ENCODE measurements at regions not wholly inside any gene's neighbourhood (a gene's known extent, or its start where the extent isn't known, plus 50 kb on each side); places are given as distances from the start of the nearest gene placed in this dataset.
A peak's percentile ranks its signal among the peaks of the same experiment; 100 is the strongest.

DNA sequence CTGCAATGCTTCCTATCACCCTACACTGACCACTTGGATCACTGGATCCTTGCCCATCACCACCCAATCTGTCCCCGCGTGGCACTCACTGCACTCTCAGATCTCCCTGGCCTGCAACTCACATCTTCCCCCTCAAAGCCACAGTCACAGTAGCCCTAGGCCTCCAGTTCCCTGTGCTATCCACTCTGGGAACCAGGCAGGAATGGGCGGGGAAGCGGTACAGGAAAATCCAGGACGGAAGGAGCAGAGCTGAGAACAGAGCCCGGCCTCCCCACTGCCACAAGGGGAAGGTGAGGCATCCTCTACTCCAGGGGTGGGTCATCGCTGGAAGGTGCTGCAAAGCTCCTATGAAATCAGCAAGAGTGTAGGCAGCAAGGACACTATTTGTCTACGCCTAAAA lies 102.6 kb downstream of the ESM1 start:
- H3K4me3 ChIP-seq (ENCODE audit: low read depth, low read length): peak overlapping the region; percentile 61

DNA sequence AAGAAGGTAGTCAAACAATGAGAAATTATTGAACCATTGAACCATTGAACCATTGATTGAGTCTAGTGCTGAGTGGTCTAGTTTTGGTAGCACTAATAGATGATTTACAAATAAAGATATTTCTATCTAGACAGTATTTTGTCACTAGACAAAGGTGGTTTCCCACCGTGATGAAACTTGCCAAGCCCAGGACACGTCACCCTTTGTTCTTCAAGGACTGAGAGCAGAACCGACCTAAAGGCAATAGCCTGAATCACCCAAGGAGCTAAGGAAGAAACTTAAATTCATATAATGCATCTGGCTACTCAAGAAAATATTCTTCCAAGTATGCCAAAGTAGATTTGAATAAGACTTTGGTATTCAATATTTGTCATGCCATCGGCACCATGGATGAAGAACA lies 103.3 kb downstream of the ESM1 start:
- Histone ChIP-seq H3K9me3 (ENCODE audit: control insufficient read depth, insufficient read depth, low read length) (peaks cover 6% of the 10 kb centered on the region), H3K27me3 (ENCODE audit: control insufficient read depth, insufficient read depth, low read length) (peaks cover 30% of the 10 kb centered on the region), H3K4me1 (ENCODE audit: control insufficient read depth, insufficient read depth, low read length) (peaks cover 12% of the 10 kb centered on the region), H3K4me3 (ENCODE audit: low read depth, low read length) (no peak overlapping the region), H3K9ac (ENCODE audit: low read depth, low read length) (no peak overlapping the region), H3K36me3 (ENCODE audit: control insufficient read depth, insufficient read depth, low read length) (no peaks in the 10 kb centered on the region)

More for the DNA sequence above, 102.6 kb downstream of the ESM1 start:
- no peaks in the 10 kb centered on the region for H3K36me3 ChIP-seq (ENCODE audit: control insufficient read depth, insufficient read depth, low read length)
- peaks cover 6% of the 10 kb centered on the region for H3K9me3 ChIP-seq (ENCODE audit: control insufficient read depth, insufficient read depth, low read length)
- H3K9ac ChIP-seq (ENCODE audit: low read depth, low read length): no peak overlapping the region
- H3K4me1 ChIP-seq (ENCODE audit: control insufficient read depth, insufficient read depth, low read length): peaks cover 12% of the 10 kb centered on the region
- H3K27me3 ChIP-seq (ENCODE audit: control insufficient read depth, insufficient read depth, low read length): peaks cover 30% of the 10 kb centered on the region

DNA sequence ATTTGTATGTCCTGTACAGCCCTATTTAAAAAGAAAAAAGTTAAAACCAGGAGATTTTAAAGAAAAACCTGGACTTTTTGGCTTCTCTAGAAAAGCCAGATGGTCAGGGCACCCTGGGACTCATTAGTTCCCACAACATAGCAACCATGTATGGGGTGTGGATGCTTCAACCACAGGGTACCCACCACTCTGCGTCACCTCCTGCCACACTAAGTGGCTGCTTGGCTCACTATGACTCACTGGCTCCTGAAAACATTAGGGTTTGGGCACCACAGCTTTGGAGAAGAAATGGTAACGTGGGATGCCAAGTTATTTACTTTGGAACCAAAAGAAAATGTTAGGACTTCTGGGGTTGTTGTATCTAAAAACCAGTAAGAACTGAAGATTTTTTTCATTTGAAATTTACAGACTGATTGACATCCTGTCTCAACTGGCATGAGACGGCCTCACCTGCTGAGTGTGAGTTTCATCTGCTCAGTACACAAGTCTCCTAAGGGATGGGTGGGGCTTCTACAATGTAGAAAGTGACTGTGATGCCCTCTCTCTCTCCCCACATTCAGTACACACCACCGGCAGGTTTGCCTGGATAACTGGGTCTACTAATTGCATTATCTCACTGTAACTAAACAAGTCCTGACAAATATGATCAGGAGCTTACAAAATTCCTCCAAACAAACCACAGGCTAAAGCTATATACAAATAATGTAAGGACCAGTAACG lies 103.9 kb downstream of the ESM1 start:
- H3K4me1 ChIP-seq (ENCODE audit: control insufficient read depth, insufficient read depth, low read length): peaks cover 15% of the 10 kb centered on the region
- H3K27me3 ChIP-seq (ENCODE audit: control insufficient read depth, insufficient read depth, low read length): peaks cover 30% of the 10 kb centered on the region
- no peak overlapping the region for H3K4me3 ChIP-seq (ENCODE audit: low read depth, low read length)
- no peak overlapping the region for H3K9ac ChIP-seq (ENCODE audit: low read depth, low read length)
- H3K36me3 ChIP-seq (ENCODE audit: control insufficient read depth, insufficient read depth, low read length): no peaks in the 10 kb centered on the region
- H3K9me3 ChIP-seq (ENCODE audit: control insufficient read depth, insufficient read depth, low read length): peaks cover 6% of the 10 kb centered on the region

- H3K4me3 ChIP-seq (ENCODE audit: low read depth, low read length): no peak overlapping the region
- peaks cover 17% of the 10 kb centered on the region for H3K4me1 ChIP-seq (ENCODE audit: control insufficient read depth, insufficient read depth, low read length)
- H3K27me3 ChIP-seq (ENCODE audit: control insufficient read depth, insufficient read depth, low read length): peaks cover 4% of the 10 kb centered on the region
- no peaks in the 10 kb centered on the region for H3K9me3 ChIP-seq (ENCODE audit: control insufficient read depth, insufficient read depth, low read length)
- H3K9ac ChIP-seq (ENCODE audit: low read depth, low read length): no peak overlapping the region
- no peaks in the 10 kb centered on the region for H3K36me3 ChIP-seq (ENCODE audit: control insufficient read depth, insufficient read depth, low read length)
Observed at GRCh38 chr5:54876976-54877375, 108.4 kb downstream of the ESM1 start.

- Histone ChIP-seq H3K4me1 (ENCODE audit: control insufficient read depth, insufficient read depth, low read length) (peaks cover 17% of the 10 kb centered on the region), H3K9me3 (ENCODE audit: control insufficient read depth, insufficient read depth, low read length) (no peaks in the 10 kb centered on the region), H3K36me3 (ENCODE audit: control insufficient read depth, insufficient read depth, low read length) (no peaks in the 10 kb centered on the region), H3K27me3 (ENCODE audit: control insufficient read depth, insufficient read depth, low read length) (peaks cover under 1% of the 10 kb centered on the region), H3K4me3 (ENCODE audit: low read depth, low read length) (no peak overlapping the region), H3K9ac (ENCODE audit: low read depth, low read length) (no peak overlapping the region)
Observed at GRCh38 chr5:54876556-54876955, 108.8 kb downstream of the ESM1 start.

DNA sequence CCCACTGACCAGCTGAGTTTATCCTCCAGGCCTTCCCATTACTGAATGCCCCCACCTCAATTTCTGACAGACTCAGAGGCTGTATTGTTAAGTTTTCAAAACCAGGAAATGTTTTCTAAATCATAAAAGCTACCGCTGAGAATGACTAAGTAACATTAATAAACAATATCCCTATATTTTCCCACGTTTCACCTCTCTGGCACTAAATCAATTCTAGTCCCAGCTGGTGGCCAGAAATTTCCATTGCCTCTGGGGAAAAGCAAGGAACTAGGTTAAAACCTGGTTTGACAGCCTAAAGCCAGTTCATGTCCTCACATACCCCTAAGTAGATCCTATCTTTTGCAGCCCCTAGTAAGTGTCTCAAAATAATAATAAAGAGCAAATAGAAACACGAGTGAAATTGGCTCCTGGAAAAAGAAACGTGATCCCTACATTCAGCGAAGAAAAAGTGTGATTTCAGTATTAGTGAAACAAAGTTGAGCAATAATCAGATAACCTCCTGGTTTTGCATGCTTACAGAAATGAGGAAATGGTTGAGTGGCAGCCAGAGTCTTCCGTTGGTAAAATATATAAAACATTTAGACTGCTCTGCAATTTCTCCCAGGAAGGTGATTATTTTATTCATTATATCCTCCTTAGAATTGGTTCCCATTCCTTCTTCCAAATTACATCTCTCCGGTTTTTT lies 110.9 kb downstream of the ESM1 start:
- Histone ChIP-seq H3K4me1 (ENCODE audit: control insufficient read depth, insufficient read depth, low read length) (peaks cover 14% of the 10 kb centered on the region), H3K9ac (ENCODE audit: low read depth, low read length) (no peak overlapping the region), H3K9me3 (ENCODE audit: control insufficient read depth, insufficient read depth, low read length) (no peaks in the 10 kb centered on the region), H3K27me3 (ENCODE audit: control insufficient read depth, insufficient read depth, low read length) (no peaks in the 10 kb centered on the region), H3K4me3 (ENCODE audit: low read depth, low read length) (no peak overlapping the region), H3K36me3 (ENCODE audit: control insufficient read depth, insufficient read depth, low read length) (no peaks in the 10 kb centered on the region)

- H3K4me3 ChIP-seq (ENCODE audit: low read depth, low read length): peak overlapping the region; percentile 13
- no peaks in the 10 kb centered on the region for H3K27me3 ChIP-seq (ENCODE audit: control insufficient read depth, insufficient read depth, low read length)
- H3K9ac ChIP-seq (ENCODE audit: low read depth, low read length): no peak overlapping the region
- H3K4me1 ChIP-seq (ENCODE audit: control insufficient read depth, insufficient read depth, low read length): peaks cover 11% of the 10 kb centered on the region
- H3K36me3 ChIP-seq (ENCODE audit: control insufficient read depth, insufficient read depth, low read length): no peaks in the 10 kb centered on the region
- no peaks in the 10 kb centered on the region for H3K9me3 ChIP-seq (ENCODE audit: control insufficient read depth, insufficient read depth, low read length)
Observed at GRCh38 chr5:54873691-54874090, 111.7 kb downstream of the ESM1 start.

DNA sequence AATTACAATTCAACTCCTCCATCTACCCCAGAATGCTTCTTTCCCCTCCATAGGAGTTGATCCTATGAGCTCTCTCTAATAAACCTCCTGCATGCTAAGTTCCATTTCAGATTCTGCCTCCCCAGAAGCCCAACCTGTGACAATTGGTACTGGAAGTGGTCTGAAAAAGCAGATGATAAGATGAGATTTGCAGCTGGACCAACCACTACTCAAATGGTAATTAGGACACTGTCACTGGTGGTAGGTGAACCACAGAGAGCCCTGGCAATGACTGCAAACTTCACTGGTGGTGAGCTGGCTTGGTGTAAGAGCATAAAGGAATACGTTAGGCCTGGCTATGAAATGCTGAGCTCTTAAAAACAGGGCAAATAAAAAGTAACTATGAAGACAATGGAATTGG lies 112.6 kb downstream of the ESM1 start:
- Histone ChIP-seq H3K9ac (ENCODE audit: low read depth, low read length) (no peak overlapping the region), H3K9me3 (ENCODE audit: control insufficient read depth, insufficient read depth, low read length) (no peaks in the 10 kb centered on the region), H3K4me3 (ENCODE audit: low read depth, low read length) (no peak overlapping the region), H3K36me3 (ENCODE audit: control insufficient read depth, insufficient read depth, low read length) (no peaks in the 10 kb centered on the region), H3K27me3 (ENCODE audit: control insufficient read depth, insufficient read depth, low read length) (no peaks in the 10 kb centered on the region), H3K4me1 (ENCODE audit: control insufficient read depth, insufficient read depth, low read length) (peaks cover 11% of the 10 kb centered on the region)

GRCh38 chr5:54870271-54870670 lies 115.1 kb downstream of the ESM1 start:
- Histone ChIP-seq H3K4me1 (ENCODE audit: control insufficient read depth, insufficient read depth, low read length) (peaks cover 7% of the 10 kb centered on the region), H3K27me3 (ENCODE audit: control insufficient read depth, insufficient read depth, low read length) (no peaks in the 10 kb centered on the region), H3K9ac (ENCODE audit: low read depth, low read length) (no peak overlapping the region), H3K9me3 (ENCODE audit: control insufficient read depth, insufficient read depth, low read length) (no peaks in the 10 kb centered on the region), H3K36me3 (ENCODE audit: control insufficient read depth, insufficient read depth, low read length) (no peaks in the 10 kb centered on the region), H3K4me3 (ENCODE audit: low read depth, low read length) (no peak overlapping the region)

DNA sequence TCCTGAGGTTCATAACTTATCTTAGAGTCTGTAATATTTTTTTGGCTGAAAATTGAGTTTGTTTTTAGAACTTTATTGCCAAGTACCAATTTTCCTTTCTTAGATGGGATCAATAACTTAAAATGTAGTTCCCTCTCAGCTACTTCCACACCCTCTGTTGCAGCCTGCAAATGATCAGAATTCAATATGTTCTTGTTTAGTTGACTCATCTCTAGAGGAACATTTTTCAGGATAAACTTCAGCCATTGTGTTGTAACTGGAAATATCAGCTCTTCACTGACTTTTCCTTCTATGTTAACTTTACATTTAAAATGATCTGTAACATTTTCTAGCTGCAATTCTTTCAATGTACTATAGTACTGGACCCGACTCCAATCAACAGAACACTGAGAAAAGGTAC lies 115.7 kb downstream of the ESM1 start:
- Histone ChIP-seq H3K36me3 (ENCODE audit: control insufficient read depth, insufficient read depth, low read length) (no peaks in the 10 kb centered on the region), H3K27me3 (ENCODE audit: control insufficient read depth, insufficient read depth, low read length) (no peaks in the 10 kb centered on the region), H3K4me3 (ENCODE audit: low read depth, low read length) (no peak overlapping the region), H3K4me1 (ENCODE audit: control insufficient read depth, insufficient read depth, low read length) (peaks cover 4% of the 10 kb centered on the region), H3K9ac (ENCODE audit: low read depth, low read length) (no peak overlapping the region), H3K9me3 (ENCODE audit: control insufficient read depth, insufficient read depth, low read length) (no peaks in the 10 kb centered on the region)

- no peak overlapping the region for H3K9ac ChIP-seq (ENCODE audit: low read depth, low read length)
- H3K36me3 ChIP-seq (ENCODE audit: control insufficient read depth, insufficient read depth, low read length): no peaks in the 10 kb centered on the region
- no peak overlapping the region for H3K4me3 ChIP-seq (ENCODE audit: low read depth, low read length)
- no peaks in the 10 kb centered on the region for H3K9me3 ChIP-seq (ENCODE audit: control insufficient read depth, insufficient read depth, low read length)
- peaks cover 2% of the 10 kb centered on the region for H3K4me1 ChIP-seq (ENCODE audit: control insufficient read depth, insufficient read depth, low read length)
- H3K27me3 ChIP-seq (ENCODE audit: control insufficient read depth, insufficient read depth, low read length): no peaks in the 10 kb centered on the region
Observed at GRCh38 chr5:54868511-54869483, 116.6 kb downstream of the ESM1 start.

Measured in iPS-15b (cell line).